ENCODE measurements at regions not wholly inside any gene's neighbourhood (a gene's known extent, or its start where the extent isn't known, plus 50 kb on each side); places are given as distances from the start of the nearest gene placed in this dataset.

DNA sequence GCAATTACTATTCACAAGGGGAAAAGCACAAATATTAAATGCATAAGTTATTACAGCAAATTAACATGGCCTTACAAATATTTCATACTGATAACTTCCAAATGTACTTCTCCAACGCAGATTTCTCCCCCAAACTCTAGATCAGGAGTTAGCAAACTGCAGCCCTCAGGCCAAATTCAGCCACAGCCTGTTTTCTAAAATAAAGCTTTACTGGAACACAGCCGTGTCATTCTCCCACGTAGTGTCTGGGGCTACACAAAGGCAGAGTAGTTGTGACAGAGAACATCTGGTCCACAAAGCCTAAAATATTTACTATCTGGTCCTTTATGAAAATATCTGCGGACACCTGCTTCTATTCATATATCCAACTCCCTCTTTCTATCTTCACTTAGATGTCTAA, 151.8 kb upstream of the AHR start:
- Histone ChIP-seq H2BK12ac (ENCODE audit: low read depth, low read length) (no peak overlapping the region), H2BK20ac (ENCODE audit: low read length) (no peak overlapping the region), H3K4ac (replicated peaks; ENCODE audit: insufficient read length, low read depth, low read length) (no peak overlapping the region), H3K18ac (ENCODE audit: extremely low read depth, low read length) (no peak overlapping the region), H3K36me3 (ENCODE audit: control insufficient read depth in 2 of 4, insufficient read depth in 4 of 4, low read length in 3 of 4) (no peaks in the 10 kb centered on the region), H3K9me3 (ENCODE audit: insufficient read depth in 2 of 2, low read depth in 1 of 2, low read length in 1 of 2) (no peaks in the 10 kb centered on the region), H3K79me2 (ENCODE audit: control insufficient read depth in 1 of 2, insufficient read depth in 2 of 2, low read length in 2 of 2) (no peaks in the 10 kb centered on the region), H3K23me2 (ENCODE audit: low read depth, low read length) (no peaks in the 10 kb centered on the region), H3K27ac (ENCODE audit: low read depth, low read length) (no peak overlapping the region), H2AFZ (ENCODE audit: low read length) (no peak overlapping the region), H2BK120ac (replicated peaks; ENCODE audit: low read depth, low read length) (no peak overlapping the region), H4K91ac (replicated peaks; ENCODE audit: insufficient read length, low read length) (no peak overlapping the region), H2BK5ac (ENCODE audit: low read depth, low read length) (no peak overlapping the region), H4K20me1 (replicated peaks in 1 of 2; ENCODE audit: control insufficient read depth in 1 of 2, insufficient read depth in 2 of 2, low read length in 2 of 2) (no peaks in the 10 kb centered on the region), H3K4me3 (ENCODE audit: extremely low read depth in 1 of 4, insufficient read depth in 2 of 4, low read depth in 3 of 4, low read length in 4 of 4) (no peak overlapping the region), H3K4me2 (ENCODE audit: insufficient read depth in 1 of 2, low read depth in 2 of 2, low read length in 2 of 2) (no peak overlapping the region), H3K9ac (replicated peaks in 1 of 4; ENCODE audit: extremely low read depth in 1 of 4, low read depth in 3 of 4, low read length in 3 of 4) (no peak overlapping the region), H3K4me1 (replicated peaks in 1 of 4; ENCODE audit: control insufficient read depth in 3 of 4, insufficient read depth in 4 of 4, low read length in 3 of 4) (no peaks in the 10 kb centered on the region), H3K56ac (replicated peaks; ENCODE audit: insufficient read length, low read depth, low read length) (no peak overlapping the region), H4K5ac (ENCODE audit: insufficient read length, low read depth, low read length) (no peak overlapping the region), H3K14ac (ENCODE audit: insufficient read length) (no peak overlapping the region), H3K27me3 (replicated peaks in 1 of 4; ENCODE audit: control insufficient read depth in 3 of 4, extremely low read depth in 1 of 4, insufficient read depth in 3 of 4, low read length in 3 of 4) (no peaks in the 10 kb centered on the region), H2BK15ac (ENCODE audit: low read length) (no peak overlapping the region), H3K23ac (ENCODE audit: insufficient read length) (no peak overlapping the region), H4K8ac (ENCODE audit: extremely low read depth, insufficient read depth, low read length) (no peak overlapping the region), H3K79me1 (ENCODE audit: low read depth, low read length) (no peaks in the 10 kb centered on the region), H2AK5ac (ENCODE audit: low read depth, low read length) (no peak overlapping the region)
- DNase-seq (ENCODE audit: low read depth in 1 of 2, low spot score in 2 of 2) (no peak), FAIRE-seq (no peak)
- ChIA-PET POLR2A (ENCODE audit: partially characterized antibody) (no interaction called here), CTCF (ENCODE audit: partially characterized antibody) (interaction anchor here (1.0 kb wide), 2 partner anchors 14 to 91 kb away, joined by 3 read pairs; no protein-coding TSS in a partner anchor)
- 88% methylated on average over 4 of the region's 4 CpGs; no CpG with 5 or more reads in 1 of the 2 experiments for WGBS, 2 experiments (ENCODE audit: extremely low coverage in 1 of 2, insufficient coverage in 1 of 2, insufficient read length in 1 of 2, insufficient replicate concordance in 2 of 2, low coverage in 1 of 2, low lambda C conversion rate in 2 of 2, missing lambda C conversion rate in 1 of 2)
- no peak for TF ChIP-seq TCF12 (IDR thresholded peaks at IDR 0.05; ENCODE audit: low read depth, low read length)
- no peak for TF ChIP-seq EZH2 (IDR thresholded peaks at IDR 0.05; ENCODE audit: low read depth, low read length, severe bottlenecking)
- TF ChIP-seq GABPA (IDR thresholded peaks at IDR 0.05; ENCODE audit: borderline replicate concordance, insufficient read depth, low read length): no peak
- TF ChIP-seq, protein P1, sequence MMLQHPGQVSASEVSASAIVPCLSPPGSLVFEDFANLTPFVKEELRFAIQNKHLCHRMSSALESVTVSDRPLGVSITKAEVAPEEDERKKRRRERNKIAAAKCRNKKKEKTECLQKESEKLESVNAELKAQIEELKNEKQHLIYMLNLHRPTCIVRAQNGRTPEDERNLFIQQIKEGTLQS (IDR thresholded peaks at IDR 0.05; ENCODE audit: insufficient read depth, low read depth, low read length): no peak
- TF ChIP-seq, protein P2, sequence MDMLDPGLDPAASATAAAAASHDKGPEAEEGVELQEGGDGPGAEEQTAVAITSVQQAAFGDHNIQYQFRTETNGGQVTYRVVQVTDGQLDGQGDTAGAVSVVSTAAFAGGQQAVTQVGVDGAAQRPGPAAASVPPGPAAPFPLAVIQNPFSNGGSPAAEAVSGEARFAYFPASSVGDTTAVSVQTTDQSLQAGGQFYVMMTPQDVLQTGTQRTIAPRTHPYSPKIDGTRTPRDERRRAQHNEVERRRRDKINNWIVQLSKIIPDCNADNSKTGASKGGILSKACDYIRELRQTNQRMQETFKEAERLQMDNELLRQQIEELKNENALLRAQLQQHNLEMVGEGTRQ (IDR thresholded peaks at IDR 0.05; ENCODE audit: low read length): no peak
- TF ChIP-seq NRF1 (IDR thresholded peaks at IDR 0.05; ENCODE audit: low read depth, low read length): no peak
- TF ChIP-seq EP300 (IDR thresholded peaks at IDR 0.05; ENCODE audit: borderline replicate concordance in 1 of 2, low read depth in 2 of 2, low read length in 2 of 2): no peak
- TF ChIP-seq POU5F1 (IDR thresholded peaks at IDR 0.05; ENCODE audit: low read depth, low read length): no peak
- no peak for TF ChIP-seq CHD2 (IDR thresholded peaks at IDR 0.05; ENCODE audit: low read length)
- no peak for TF ChIP-seq RXRA (IDR thresholded peaks at IDR 0.05; ENCODE audit: insufficient read depth, low read depth, low read length)
- TF ChIP-seq, protein P3, sequence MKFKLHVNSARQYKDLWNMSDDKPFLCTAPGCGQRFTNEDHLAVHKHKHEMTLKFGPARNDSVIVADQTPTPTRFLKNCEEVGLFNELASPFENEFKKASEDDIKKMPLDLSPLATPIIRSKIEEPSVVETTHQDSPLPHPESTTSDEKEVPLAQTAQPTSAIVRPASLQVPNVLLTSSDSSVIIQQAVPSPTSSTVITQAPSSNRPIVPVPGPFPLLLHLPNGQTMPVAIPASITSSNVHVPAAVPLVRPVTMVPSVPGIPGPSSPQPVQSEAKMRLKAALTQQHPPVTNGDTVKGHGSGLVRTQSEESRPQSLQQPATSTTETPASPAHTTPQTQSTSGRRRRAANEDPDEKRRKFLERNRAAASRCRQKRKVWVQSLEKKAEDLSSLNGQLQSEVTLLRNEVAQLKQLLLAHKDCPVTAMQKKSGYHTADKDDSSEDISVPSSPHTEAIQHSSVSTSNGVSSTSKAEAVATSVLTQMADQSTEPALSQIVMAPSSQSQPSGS (IDR thresholded peaks at IDR 0.05; ENCODE audit: low read length): no peak
